Lower lobe of right lung (tissue), 2 donors: ENCODE measurements at regions not wholly inside any gene's neighbourhood (a gene's known extent, or its start where the extent isn't known, plus 50 kb on each side); places are given as distances from the start of the nearest gene placed in this dataset.

Experiments
- ATAC-seq, 2 donors: fragments of 200-7000 bp; cut with Tn5 transposase; one replicate each; pipeline ENCODE4 v1.9.1; 2020 to 2022; ENCODE audit warnings: mild to moderate bottlenecking in 2 of 2, moderate library complexity in 2 of 2
- DNase-seq: peaks from one replicate; pipeline ENCODE4 v3.0.0-alpha.2; 2020
- H3K27ac ChIP-seq: fragments of 200-600 bp; one replicate; pipeline ENCODE4 v1.8.0; 2022
- H3K27me3 ChIP-seq: fragments of 200-600 bp; one replicate; pipeline ENCODE4 v1.8.0; 2022; ENCODE audit warnings: low read depth
- H3K36me3 ChIP-seq: fragments of 200-600 bp; one replicate; pipeline ENCODE4 v1.8.0; 2022; ENCODE audit warnings: mild to moderate bottlenecking
- H3K4me1 ChIP-seq: fragments of 200-600 bp; one replicate; pipeline ENCODE4 v1.8.0; 2022
- H3K4me3 ChIP-seq: fragments of 200-600 bp; one replicate; pipeline ENCODE4 v1.8.0; 2022; ENCODE audit warnings: mild to moderate bottlenecking
- H3K9me3 ChIP-seq: fragments of 200-600 bp; one replicate; pipeline ENCODE4 v1.8.0; 2022
- CTCF ChIP-seq: fragments of 200-600 bp; IDR thresholded peaks from one replicate; pipeline ENCODE4 v1.8.0; 2022; ENCODE audit warnings: antibody characterized with exemption, mild to moderate bottlenecking
- intact Hi-C: fragments of 100-400 bp; cut with DNase I; formaldehyde crosslinking; loops from one replicate; pipeline ENCODE4 v1.11.0; 2022
- donor health status: DM: no; HTN: yes; CAD: no; lungs with severe emphysema.

DNA sequence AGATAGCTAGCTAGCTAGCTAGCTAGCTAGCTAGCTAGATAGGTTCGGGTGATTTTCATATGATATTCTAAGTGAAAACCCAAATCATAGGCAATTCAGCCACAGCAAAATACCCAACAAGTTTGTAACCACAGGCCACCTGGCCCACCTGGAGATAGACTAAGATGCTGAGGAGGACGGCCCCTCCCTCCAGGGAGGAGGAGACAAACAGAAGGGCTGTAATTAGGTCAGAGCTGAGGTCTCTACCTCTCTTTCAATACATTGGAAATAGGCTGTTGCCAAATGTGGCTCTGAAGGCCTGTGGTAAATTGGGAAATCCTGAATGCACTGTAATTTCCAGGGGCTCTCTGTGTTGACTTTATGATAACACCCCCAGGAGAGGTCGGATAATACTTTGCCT is 382.2 kb downstream of the FGF9 start:
- Histone ChIP-seq H3K36me3 (no peaks in the 10 kb centered on the region), H3K27me3 (no peaks in the 10 kb centered on the region), H3K4me1 (no peaks in the 10 kb centered on the region), H3K9me3 (no peaks in the 10 kb centered on the region), H3K4me3 (no peak overlapping the region), H3K27ac (no peak overlapping the region)
- no peak for TF ChIP-seq CTCF
- intact Hi-C loops: no loop called here
- ATAC-seq (no peak), DNase-seq (no peak)

DNA sequence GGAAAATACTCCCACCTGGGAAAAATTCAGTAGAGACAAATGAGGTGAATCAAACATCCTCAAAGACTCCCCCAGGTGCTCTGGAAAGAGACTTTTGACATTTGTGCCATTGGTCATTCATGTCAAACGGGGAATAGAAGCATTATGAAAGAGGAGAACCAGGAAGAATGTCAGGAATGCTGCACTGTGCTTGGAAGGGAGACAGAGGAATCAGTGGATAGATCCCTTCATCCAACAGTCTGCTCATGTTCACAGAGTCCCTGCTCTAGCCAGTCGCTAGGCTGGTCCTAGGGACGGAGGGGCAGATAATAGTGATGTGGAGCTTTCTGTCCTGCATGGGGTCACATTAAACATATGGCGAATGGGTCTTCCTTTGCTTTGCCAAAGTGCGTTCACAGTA is 384.4 kb downstream of the FGF9 start:
- ATAC-seq (no peak), DNase-seq (no peak)
- Histone ChIP-seq H3K9me3 (no peaks in the 10 kb centered on the region), H3K27me3 (no peaks in the 10 kb centered on the region), H3K36me3 (no peaks in the 10 kb centered on the region), H3K4me3 (no peak overlapping the region), H3K27ac (no peak overlapping the region), H3K4me1 (no peaks in the 10 kb centered on the region)
- intact Hi-C loops: no loop called here
- no peak for TF ChIP-seq CTCF

DNA sequence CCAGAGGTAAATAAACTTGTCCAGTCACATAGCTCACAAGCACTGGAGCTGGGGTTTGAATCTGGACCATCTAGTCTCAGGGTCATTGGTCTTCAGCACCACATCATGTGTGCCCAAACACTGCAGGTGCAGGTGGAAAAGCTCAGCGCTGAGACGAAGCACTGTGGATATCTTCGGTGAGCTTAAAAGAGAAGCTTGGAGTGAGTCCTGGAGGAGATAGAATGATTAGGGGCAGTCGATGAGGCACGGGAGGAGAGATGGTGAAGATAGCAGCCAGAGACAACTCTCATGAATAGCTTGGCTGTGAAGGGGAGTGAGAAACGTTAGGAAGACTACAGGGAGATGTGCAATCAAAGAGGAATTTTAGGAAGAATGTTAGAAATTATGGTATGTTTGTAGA is 389.3 kb downstream of the FGF9 start:
- no peak overlapping the region for H3K4me3 ChIP-seq
- no peaks in the 10 kb centered on the region for H3K27me3 ChIP-seq
- intact Hi-C loops: no loop called here
- H3K36me3 ChIP-seq: no peaks in the 10 kb centered on the region
- TF ChIP-seq CTCF: no peak
- DNase-seq (no peak), ATAC-seq (no peak)
- H3K9me3 ChIP-seq: no peaks in the 10 kb centered on the region
- H3K4me1 ChIP-seq: peaks cover 5% of the 10 kb centered on the region
- H3K27ac ChIP-seq: no peak overlapping the region

- no peaks in the 10 kb centered on the region for H3K27me3 ChIP-seq
- TF ChIP-seq CTCF: no peak
- DNase-seq: no peak
- H3K4me3 ChIP-seq: no peak overlapping the region
- no peaks in the 10 kb centered on the region for H3K9me3 ChIP-seq
- peak overlapping the region; percentile 64 for H3K27ac ChIP-seq
- H3K4me1 ChIP-seq: peaks cover 5% of the 10 kb centered on the region
- no peaks in the 10 kb centered on the region for H3K36me3 ChIP-seq
- ATAC-seq: peak in 1 of 2 donors; percentile 42
- intact Hi-C loops: no loop called here
These were observed 390.5 kb downstream of the FGF9 start for GRCh38 chr13:22061371-22061805.

- Histone ChIP-seq H3K4me1 (peaks cover 5% of the 10 kb centered on the region), H3K4me3 (no peak overlapping the region), H3K27ac (peak overlapping the region; percentile 64), H3K27me3 (no peaks in the 10 kb centered on the region), H3K9me3 (no peaks in the 10 kb centered on the region), H3K36me3 (no peaks in the 10 kb centered on the region)
- no peak for TF ChIP-seq CTCF
- intact Hi-C loops: no loop called here
- no peak for DNase-seq
- peak in 1 of 2 donors; percentile 14 for ATAC-seq
These were observed 391.0 kb downstream of the FGF9 start for GRCh38 chr13:22061806-22062391.
